CD4-positive, alpha-beta memory T cell (primary cell): ENCODE measurements at regions not wholly inside any gene's neighbourhood (a gene's known extent, or its start where the extent isn't known, plus 50 kb on each side); places are given as distances from the start of the nearest gene placed in this dataset.

ENCODE experiments used
- CTCF ChIA-PET: fragments of 350-600 bp; sonication (Branson Sonifier 250); formaldehyde crosslinking; loops from one replicate; lab custom pipeline; 2021; ENCODE audit warnings: inconsistent platforms; ENCODE audit not compliant: partially characterized antibody; lab: Charles Lee
- POLR2A ChIA-PET: fragments of 350-600 bp; sonication (Branson Sonifier 250); formaldehyde crosslinking; loops from one replicate; lab custom pipeline; 2021; ENCODE audit not compliant: partially characterized antibody; lab: Charles Lee
- DNase-seq, 5 donors: peaks; one replicate each; pipeline versions ENCODE4 v3.0.0 to v3.0.0-alpha.2; 2020 to 2022; ENCODE audit warnings: mixed read lengths in 1 of 5
- H3K27ac ChIP-seq: one replicate; pipeline ENCODE4 v1.7.0; 2013; ENCODE audit warnings: low read depth, low read length
- H3K27me3 ChIP-seq: 2 replicates; pipeline ENCODE4 v1.7.0; 2013; ENCODE audit warnings: mild to moderate bottlenecking, low read length, moderate library complexity; ENCODE audit not compliant: insufficient read depth
- H3K36me3 ChIP-seq: 2 replicates; pipeline ENCODE4 v1.7.0; 2013; ENCODE audit warnings: mild to moderate bottlenecking, low read length, moderate library complexity; ENCODE audit not compliant: insufficient read depth
- H3K4me1 ChIP-seq: 2 replicates; pipeline ENCODE4 v1.7.0; 2013; ENCODE audit warnings: mild to moderate bottlenecking, low read length, moderate library complexity; ENCODE audit not compliant: insufficient read depth
- H3K4me3 ChIP-seq, 2 donors: one replicate each; pipeline ENCODE4 v1.7.0; 2013; ENCODE audit warnings: low read length in 2 of 2, mild to moderate bottlenecking in 1 of 2
- H3K9me3 ChIP-seq, 2 donors: one replicate each; pipeline ENCODE4 v1.7.0; 2013; ENCODE audit warnings: low read length in 2 of 2, control low read depth in 1 of 2; ENCODE audit not compliant: control insufficient read depth in 1 of 2
- H3K27ac Mint-ChIP-seq, 7 donors: one replicate each; pipeline ENCODE4 v1.8.0; 2020 to 2021; ENCODE audit warnings: mixed read lengths in 7 of 7, mild to moderate bottlenecking in 6 of 7, inconsistent platforms in 3 of 7, moderate library complexity in 3 of 7
- H3K27me3 Mint-ChIP-seq, 2 donors: one replicate each; pipeline ENCODE4 v1.8.0; 2020 to 2021; ENCODE audit warnings: mixed read lengths in 2 of 2
- H3K36me3 Mint-ChIP-seq, 2 donors: one replicate each; pipeline ENCODE4 v1.8.0; 2020 to 2021; ENCODE audit warnings: mixed read lengths in 2 of 2, inconsistent platforms in 1 of 2, mild to moderate bottlenecking in 1 of 2
- H3K4me1 Mint-ChIP-seq, 4 donors: one replicate each; pipeline ENCODE4 v1.8.0; 2020 to 2021; ENCODE audit warnings: mixed read lengths in 4 of 4, mild to moderate bottlenecking in 1 of 4
- H3K4me3 Mint-ChIP-seq, 8 donors: one replicate each; pipeline ENCODE4 v1.8.0; 2020 to 2021; ENCODE audit warnings: mixed read lengths in 8 of 8, mild to moderate bottlenecking in 7 of 8, moderate library complexity in 6 of 8, inconsistent platforms in 3 of 8
- H3K9me3 Mint-ChIP-seq, 8 donors: one replicate each; pipeline ENCODE4 v1.8.0; 2020 to 2021; ENCODE audit warnings: mixed read lengths in 8 of 8, mild to moderate bottlenecking in 5 of 8, inconsistent platforms in 3 of 8, moderate library complexity in 1 of 8
- intact Hi-C: fragments of 100-400 bp; cut with micrococcal nuclease; formaldehyde crosslinking; loops from one replicate; pipeline ENCODE4 v1.15.1; 2023

DNA sequence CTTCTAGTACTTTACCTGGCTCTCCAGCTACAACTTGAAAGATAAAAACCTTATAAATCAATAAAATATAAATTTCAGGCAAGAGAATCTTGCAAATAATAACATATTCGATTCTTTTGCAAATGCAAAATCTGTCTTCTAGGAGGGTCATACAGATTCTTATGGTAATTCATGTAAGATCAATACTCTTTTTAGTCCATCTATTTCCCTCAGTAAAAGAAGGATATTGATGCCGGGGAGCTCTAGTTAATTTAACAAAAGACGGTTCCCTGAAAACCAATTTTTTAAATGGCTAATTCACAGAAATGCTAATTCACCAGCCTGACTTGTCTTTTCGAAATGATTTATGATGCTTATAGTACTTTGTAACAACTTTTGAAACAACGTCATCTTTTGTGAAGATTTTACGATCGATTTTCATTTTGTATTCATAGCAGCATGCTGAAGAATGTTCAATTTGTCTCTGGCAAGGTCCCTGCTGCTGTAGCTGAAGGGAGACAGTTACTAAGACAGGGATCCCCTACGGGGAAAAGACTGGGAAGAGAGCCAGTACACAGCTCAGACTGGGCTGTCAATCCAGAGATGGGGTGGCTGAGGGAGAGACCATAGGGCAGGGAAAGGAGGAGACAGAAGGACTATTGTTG lies 90.6 kb upstream of the SPAG17 start:
- no peaks in the 10 kb centered on the region for H3K27me3 ChIP-seq
- H3K27me3 Mint-ChIP-seq, result no peaks in the 10 kb centered on the region
- peaks cover 2 to 21% (median 7%) of the 10 kb centered on the region in 8 donors for H3K9me3 Mint-ChIP-seq
- H3K27ac ChIP-seq, result no peak overlapping the region
- H3K4me3 Mint-ChIP-seq, result no peak overlapping the region
- CTCF ChIA-PET, result no interaction called here
- no peak overlapping the region for H3K27ac Mint-ChIP-seq
- no peak overlapping the region for H3K4me3 ChIP-seq
- POLR2A ChIA-PET, result no interaction called here
- no peaks in the 10 kb centered on the region for H3K36me3 Mint-ChIP-seq
- no peaks in the 10 kb centered on the region for H3K9me3 ChIP-seq
- no peaks in the 10 kb centered on the region for H3K4me1 Mint-ChIP-seq
- no peaks in the 10 kb centered on the region for H3K36me3 ChIP-seq
- H3K4me1 ChIP-seq, result no peaks in the 10 kb centered on the region
- intact Hi-C loops, result no loop called here
- DNase-seq, result no peak

GRCh38 chr1:118272884-118273283 lies 87.9 kb upstream of the SPAG17 start:
- peaks cover 0 to 11% (median under 1%) of the 10 kb centered on the region in 8 donors for H3K9me3 Mint-ChIP-seq
- H3K27me3 ChIP-seq, result no peaks in the 10 kb centered on the region
- H3K4me1 Mint-ChIP-seq, result no peaks in the 10 kb centered on the region
- ChIA-PET CTCF (no interaction called here), POLR2A (no interaction called here)
- intact Hi-C loops, result no loop called here
- H3K27me3 Mint-ChIP-seq, result no peaks in the 10 kb centered on the region
- no peak overlapping the region for H3K27ac ChIP-seq
- H3K9me3 ChIP-seq, result no peaks in the 10 kb centered on the region
- no peaks in the 10 kb centered on the region for H3K36me3 ChIP-seq
- H3K4me1 ChIP-seq, result no peaks in the 10 kb centered on the region
- H3K4me3 ChIP-seq, result no peak overlapping the region
- DNase-seq, result no peak
- no peak overlapping the region for H3K27ac Mint-ChIP-seq
- H3K36me3 Mint-ChIP-seq, result no peaks in the 10 kb centered on the region
- H3K4me3 Mint-ChIP-seq, result no peak overlapping the region

DNA sequence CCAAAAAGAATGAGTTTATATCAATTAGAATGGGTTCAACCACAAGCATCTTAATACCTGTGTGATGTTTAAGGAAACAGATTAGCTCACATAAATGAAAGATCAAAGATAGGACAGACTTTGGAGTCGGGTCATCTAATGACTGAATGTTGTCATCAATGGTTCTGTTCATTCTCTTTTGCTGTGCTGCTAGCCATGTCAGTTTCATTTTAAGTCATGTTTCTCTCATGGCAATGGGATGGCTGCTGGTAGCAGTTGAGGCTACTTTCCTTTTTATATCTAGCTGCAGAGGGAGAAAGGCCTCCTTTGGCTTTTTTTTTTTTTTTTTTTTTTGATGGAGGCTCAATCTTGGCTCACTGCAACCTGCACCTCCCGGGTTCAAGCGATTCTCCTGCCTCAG lies 86.9 kb upstream of the SPAG17 start:
- H3K9me3 Mint-ChIP-seq, result peaks cover 0 to 6% (median 0%) of the 10 kb centered on the region in 8 donors
- no peaks in the 10 kb centered on the region for H3K4me1 Mint-ChIP-seq
- no peaks in the 10 kb centered on the region for H3K27me3 Mint-ChIP-seq
- ChIA-PET POLR2A (no interaction called here), CTCF (no interaction called here)
- H3K36me3 ChIP-seq, result no peaks in the 10 kb centered on the region
- H3K36me3 Mint-ChIP-seq, result no peaks in the 10 kb centered on the region
- no peak overlapping the region for H3K27ac ChIP-seq
- no peak for DNase-seq
- no peak overlapping the region for H3K4me3 ChIP-seq
- no peaks in the 10 kb centered on the region for H3K4me1 ChIP-seq
- no peaks in the 10 kb centered on the region for H3K27me3 ChIP-seq
- H3K27ac Mint-ChIP-seq, result no peak overlapping the region
- H3K9me3 ChIP-seq, result no peaks in the 10 kb centered on the region
- intact Hi-C loops, result no loop called here
- no peak overlapping the region for H3K4me3 Mint-ChIP-seq

- H3K9me3 Mint-ChIP-seq, result peaks cover 0 to 5% (median 0%) of the 10 kb centered on the region in 8 donors
- no peak overlapping the region for H3K4me3 Mint-ChIP-seq
- H3K36me3 Mint-ChIP-seq, result no peaks in the 10 kb centered on the region
- CTCF ChIA-PET, result no interaction called here
- POLR2A ChIA-PET, result no interaction called here
- no peaks in the 10 kb centered on the region for H3K4me1 ChIP-seq
- DNase-seq, result no peak
- H3K27ac Mint-ChIP-seq, result no peak overlapping the region
- H3K4me3 ChIP-seq, result no peak overlapping the region
- H3K36me3 ChIP-seq, result no peaks in the 10 kb centered on the region
- no peak overlapping the region for H3K27ac ChIP-seq
- no peaks in the 10 kb centered on the region for H3K9me3 ChIP-seq
- no peaks in the 10 kb centered on the region for H3K27me3 Mint-ChIP-seq
- H3K27me3 ChIP-seq, result no peaks in the 10 kb centered on the region
- no peaks in the 10 kb centered on the region for H3K4me1 Mint-ChIP-seq
- intact Hi-C loops, result no loop called here
Observed at GRCh38 chr1:118269598-118269997, 84.6 kb upstream of the SPAG17 start.

GRCh38 chr1:118266436-118266835 lies 81.4 kb upstream of the SPAG17 start:
- DNase-seq, result no peak
- CTCF ChIA-PET, result no interaction called here
- no peak overlapping the region for H3K4me3 ChIP-seq
- Mint-ChIP-seq H3K4me3 (no peak overlapping the region), H3K27me3 (no peaks in the 10 kb centered on the region), H3K27ac (no peak overlapping the region), H3K36me3 (no peaks in the 10 kb centered on the region), H3K4me1 (no peaks in the 10 kb centered on the region), H3K9me3 (peaks cover 0 to 5% (median 0%) of the 10 kb centered on the region in 8 donors)
- no peaks in the 10 kb centered on the region for H3K4me1 ChIP-seq
- POLR2A ChIA-PET, result no interaction called here
- no peaks in the 10 kb centered on the region for H3K36me3 ChIP-seq
- H3K27ac ChIP-seq, result no peak overlapping the region
- intact Hi-C loops, result no loop called here
- no peaks in the 10 kb centered on the region for H3K9me3 ChIP-seq
- no peaks in the 10 kb centered on the region for H3K27me3 ChIP-seq

DNA sequence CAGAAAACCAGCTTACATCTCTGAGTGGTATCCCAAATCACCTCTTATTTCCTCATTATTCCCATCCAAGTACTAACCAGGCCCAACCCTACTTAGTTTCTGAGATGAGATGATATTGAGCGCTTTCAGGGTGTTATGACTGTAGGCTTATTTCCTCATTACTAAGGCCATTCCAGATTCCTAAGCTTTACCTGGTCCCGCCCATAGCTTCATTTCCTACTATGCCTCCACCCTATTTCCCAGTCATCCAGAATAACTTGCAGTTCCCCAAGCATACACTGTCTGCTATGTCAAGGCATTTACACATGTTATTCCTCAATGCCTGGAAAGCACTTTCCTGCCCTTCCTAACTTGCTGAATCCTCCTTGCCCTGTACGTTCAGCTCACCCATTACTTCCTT lies 79.3 kb upstream of the SPAG17 start:
- Histone ChIP-seq H3K4me3 (no peak overlapping the region), H3K36me3 (no peaks in the 10 kb centered on the region), H3K4me1 (no peaks in the 10 kb centered on the region), H3K9me3 (no peaks in the 10 kb centered on the region), H3K27ac (no peak overlapping the region), H3K27me3 (no peaks in the 10 kb centered on the region)
- Mint-ChIP-seq H3K27ac (no peak overlapping the region), H3K4me3 (no peak overlapping the region), H3K27me3 (no peaks in the 10 kb centered on the region), H3K4me1 (no peaks in the 10 kb centered on the region), H3K9me3 (peaks cover 0 to 4% (median 0%) of the 10 kb centered on the region in 8 donors), H3K36me3 (no peaks in the 10 kb centered on the region)
- ChIA-PET CTCF (no interaction called here), POLR2A (no interaction called here)
- DNase-seq, result no peak
- intact Hi-C loops, result no loop called here

DNA sequence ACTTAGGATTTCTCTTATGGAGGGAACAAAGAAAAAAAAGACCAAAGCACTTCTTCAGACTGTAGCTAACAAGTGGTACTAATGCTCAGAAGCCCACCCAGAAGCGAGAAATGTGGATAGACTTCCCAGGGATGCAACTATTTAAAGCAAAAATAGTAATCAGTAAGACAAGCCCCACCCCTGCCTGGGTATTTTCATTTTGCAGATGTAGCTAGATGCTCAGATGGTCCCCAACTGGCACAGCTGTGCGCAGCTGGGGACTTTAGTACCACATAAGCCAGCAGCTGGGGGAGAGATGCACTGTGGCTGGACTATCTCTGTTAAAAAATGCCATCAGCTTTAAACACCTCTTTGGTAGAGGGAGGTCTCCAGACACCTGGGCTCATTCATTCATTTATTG lies 77.8 kb upstream of the SPAG17 start:
- Histone ChIP-seq H3K36me3 (no peaks in the 10 kb centered on the region), H3K27me3 (no peaks in the 10 kb centered on the region), H3K4me1 (no peaks in the 10 kb centered on the region), H3K9me3 (no peaks in the 10 kb centered on the region), H3K27ac (no peak overlapping the region), H3K4me3 (no peak overlapping the region)
- Mint-ChIP-seq H3K27me3 (no peaks in the 10 kb centered on the region), H3K4me1 (no peaks in the 10 kb centered on the region), H3K27ac (no peak overlapping the region), H3K36me3 (no peaks in the 10 kb centered on the region), H3K9me3 (peaks cover 0 to 4% (median 0%) of the 10 kb centered on the region in 8 donors), H3K4me3 (no peak overlapping the region)
- intact Hi-C loops, result no loop called here
- no peak for DNase-seq
- CTCF ChIA-PET, result no interaction called here
- POLR2A ChIA-PET, result no interaction called here

GRCh38 chr1:118258975-118259374 lies 73.9 kb upstream of the SPAG17 start:
- H3K27me3 ChIP-seq, result no peaks in the 10 kb centered on the region
- H3K9me3 ChIP-seq, result no peaks in the 10 kb centered on the region
- H3K27ac Mint-ChIP-seq, result no peak overlapping the region
- H3K27ac ChIP-seq, result no peak overlapping the region
- no peak overlapping the region for H3K4me3 Mint-ChIP-seq
- no peaks in the 10 kb centered on the region for H3K36me3 ChIP-seq
- no peaks in the 10 kb centered on the region for H3K4me1 Mint-ChIP-seq
- no peaks in the 10 kb centered on the region for H3K27me3 Mint-ChIP-seq
- ChIA-PET POLR2A (no interaction called here), CTCF (no interaction called here)
- intact Hi-C loops, result no loop called here
- no peaks in the 10 kb centered on the region for H3K4me1 ChIP-seq
- DNase-seq, result no peak
- no peak overlapping the region for H3K4me3 ChIP-seq
- H3K9me3 Mint-ChIP-seq, result peaks cover 0 to 4% (median 0%) of the 10 kb centered on the region in 8 donors
- H3K36me3 Mint-ChIP-seq, result no peaks in the 10 kb centered on the region
